Type B pancreatic cell (in vitro differentiated cells): ENCODE measurements at regions not wholly inside any gene's neighbourhood (a gene's known extent, or its start where the extent isn't known, plus 50 kb on each side); places are given as distances from the start of the nearest gene placed in this dataset.

Experiments used
- DNase-seq: peaks from one replicate; pipeline ENCODE4 v3.0.0; 2021; ENCODE audit warnings: mixed read lengths; ENCODE audit not compliant: unreplicated experiment; ENCODE audit errors: extremely low spot score
- H3K27ac Mint-ChIP-seq: 2 replicates; pipeline ENCODE4 v1.8.0; 2021; ENCODE audit warnings: mild to moderate bottlenecking, mixed read lengths
- H3K27me3 Mint-ChIP-seq: 2 replicates; pipeline ENCODE4 v1.8.0; 2021; ENCODE audit warnings: mixed read lengths
- H3K36me3 Mint-ChIP-seq: 2 replicates; pipeline ENCODE4 v1.8.0; 2021; ENCODE audit warnings: mixed read lengths
- H3K4me1 Mint-ChIP-seq: one replicate; pipeline ENCODE4 v1.8.0; 2021; ENCODE audit warnings: mixed read lengths; ENCODE audit not compliant: unreplicated experiment
- H3K4me3 Mint-ChIP-seq: 2 replicates; pipeline ENCODE4 v1.8.0; 2021; ENCODE audit warnings: mild to moderate bottlenecking, mixed read lengths
- H3K9me3 Mint-ChIP-seq: 2 replicates; pipeline ENCODE4 v1.8.0; 2021; ENCODE audit warnings: mixed read lengths
- CTCF ChIP-seq: fragments of 200-600 bp; sonication (generic); conservative IDR thresholded peaks from 2 replicates; pipeline ENCODE4 v1.5.0; 2021; ENCODE audit warnings: antibody characterized with exemption, mild to moderate bottlenecking

GRCh38 chr4:141851246-141851891 lies 215.0 kb downstream of the IL15 start:
- Mint-ChIP-seq H3K27me3 (no peaks in the 10 kb centered on the region), H3K4me3 (no peak overlapping the region), H3K27ac (no peak overlapping the region), H3K9me3 (no peaks in the 10 kb centered on the region), H3K4me1 (no peaks in the 10 kb centered on the region), H3K36me3 (no peaks in the 10 kb centered on the region)
- no peak for DNase-seq
- TF ChIP-seq CTCF, result no peak

- no peak for TF ChIP-seq CTCF
- Mint-ChIP-seq H3K4me1 (no peaks in the 10 kb centered on the region), H3K4me3 (no peak overlapping the region), H3K9me3 (no peaks in the 10 kb centered on the region), H3K27ac (no peak overlapping the region), H3K36me3 (no peaks in the 10 kb centered on the region), H3K27me3 (peaks cover 4% of the 10 kb centered on the region)
- no peak for DNase-seq
Observed at GRCh38 chr4:141853091-141853764, 216.8 kb downstream of the IL15 start.

- H3K27ac Mint-ChIP-seq, result no peak overlapping the region
- no peak for TF ChIP-seq CTCF
- H3K36me3 Mint-ChIP-seq, result no peaks in the 10 kb centered on the region
- no peak for DNase-seq
- no peaks in the 10 kb centered on the region for H3K9me3 Mint-ChIP-seq
- H3K27me3 Mint-ChIP-seq, result peaks cover 4% of the 10 kb centered on the region
- no peak overlapping the region for H3K4me3 Mint-ChIP-seq
- no peaks in the 10 kb centered on the region for H3K4me1 Mint-ChIP-seq
Observed at GRCh38 chr4:141858437-141858836, 222.1 kb downstream of the IL15 start.

GRCh38 chr4:141860974-141861373 lies 224.6 kb downstream of the IL15 start:
- no peak for TF ChIP-seq CTCF
- Mint-ChIP-seq H3K36me3 (no peaks in the 10 kb centered on the region), H3K4me3 (no peak overlapping the region), H3K4me1 (no peaks in the 10 kb centered on the region), H3K9me3 (no peaks in the 10 kb centered on the region), H3K27me3 (peaks cover 4% of the 10 kb centered on the region), H3K27ac (no peak overlapping the region)
- no peak for DNase-seq

GRCh38 chr4:141870152-141870551 lies 233.8 kb downstream of the IL15 start:
- no peaks in the 10 kb centered on the region for H3K4me1 Mint-ChIP-seq
- no peak for DNase-seq
- H3K27ac Mint-ChIP-seq, result no peak overlapping the region
- TF ChIP-seq CTCF, result no peak
- no peaks in the 10 kb centered on the region for H3K36me3 Mint-ChIP-seq
- H3K27me3 Mint-ChIP-seq, result no peaks in the 10 kb centered on the region
- no peaks in the 10 kb centered on the region for H3K9me3 Mint-ChIP-seq
- H3K4me3 Mint-ChIP-seq, result no peak overlapping the region
